Activated CD8-positive, alpha-beta T cell treated with anti-CD3 and anti-CD28 coated beads for 36 hours (primary cell): ENCODE measurements at regions not wholly inside any gene's neighbourhood (a gene's known extent, or its start where the extent isn't known, plus 50 kb on each side); places are given as distances from the start of the nearest gene placed in this dataset.

Source experiments
- ATAC-seq: fragments of 200-7000 bp; cut with Tn5 transposase; one replicate; pipeline ENCODE4 v1.10.0; 2021; ENCODE audit warnings: mild to moderate bottlenecking, moderate library complexity
- CTCF ChIA-PET: fragments of 350-600 bp; sonication (Branson Sonifier 250); formaldehyde crosslinking; loops from one replicate; lab custom pipeline; 2021; ENCODE audit warnings: antibody characterized with exemption; lab: Charles Lee
- POLR2A ChIA-PET: fragments of 350-600 bp; sonication (Branson Sonifier 250); formaldehyde crosslinking; loops from one replicate; lab custom pipeline; 2021; ENCODE audit warnings: antibody characterized with exemption; lab: Charles Lee
- DNase-seq: peaks from one replicate; pipeline ENCODE4 v3.0.0-alpha.2; 2020
- H3K27ac Mint-ChIP-seq: one replicate; pipeline ENCODE4 v1.8.0; 2021; ENCODE audit warnings: mild to moderate bottlenecking, mixed read lengths
- H3K27me3 Mint-ChIP-seq: one replicate; pipeline ENCODE4 v1.8.0; 2021; ENCODE audit warnings: mixed read lengths
- H3K36me3 Mint-ChIP-seq: one replicate; pipeline ENCODE4 v1.8.0; 2021; ENCODE audit warnings: low read depth, mixed read lengths
- H3K4me1 Mint-ChIP-seq: one replicate; pipeline ENCODE4 v1.8.0; 2021; ENCODE audit warnings: low read depth, mixed read lengths
- H3K4me3 Mint-ChIP-seq: one replicate; pipeline ENCODE4 v1.8.0; 2021; ENCODE audit warnings: mild to moderate bottlenecking, moderate library complexity, mixed read lengths
- H3K9me3 Mint-ChIP-seq: one replicate; pipeline ENCODE4 v1.8.0; 2021; ENCODE audit warnings: mixed read lengths
- intact Hi-C: fragments of 100-400 bp; cut with micrococcal nuclease; formaldehyde crosslinking; loops from one replicate; pipeline ENCODE4 v1.10.0; 2022
- TF ChIP-seq, protein P1 (sequence below): fragments of 200-600 bp; IDR thresholded peaks from one replicate; pipeline ENCODE4 v1.8.0; 2022; ENCODE audit warnings: antibody characterized with exemption, mild to moderate bottlenecking

DNA sequence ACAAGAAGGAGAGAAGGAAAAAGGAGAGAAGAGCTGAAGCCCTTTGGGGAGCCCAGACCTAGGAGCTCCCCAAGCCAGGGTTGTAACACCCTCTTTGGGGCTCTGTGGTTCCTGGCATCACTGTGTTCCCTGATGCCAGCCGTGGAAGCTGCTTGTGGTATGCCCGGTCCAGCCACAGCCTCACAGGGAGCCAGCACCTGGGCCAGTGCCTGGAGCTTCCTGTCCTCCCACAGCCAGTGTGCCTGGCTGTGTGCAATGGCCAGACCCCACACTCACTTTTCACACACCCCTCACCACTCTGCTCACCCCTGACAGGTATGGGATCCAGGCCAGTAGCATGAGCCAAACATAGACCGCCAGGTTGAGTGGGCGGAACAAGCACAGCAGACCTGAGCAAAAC lies 834.7 kb downstream of the FLRT2 start:
- ChIA-PET CTCF (no interaction called here), POLR2A (no interaction called here)
- TF ChIP-seq, protein P1, sequence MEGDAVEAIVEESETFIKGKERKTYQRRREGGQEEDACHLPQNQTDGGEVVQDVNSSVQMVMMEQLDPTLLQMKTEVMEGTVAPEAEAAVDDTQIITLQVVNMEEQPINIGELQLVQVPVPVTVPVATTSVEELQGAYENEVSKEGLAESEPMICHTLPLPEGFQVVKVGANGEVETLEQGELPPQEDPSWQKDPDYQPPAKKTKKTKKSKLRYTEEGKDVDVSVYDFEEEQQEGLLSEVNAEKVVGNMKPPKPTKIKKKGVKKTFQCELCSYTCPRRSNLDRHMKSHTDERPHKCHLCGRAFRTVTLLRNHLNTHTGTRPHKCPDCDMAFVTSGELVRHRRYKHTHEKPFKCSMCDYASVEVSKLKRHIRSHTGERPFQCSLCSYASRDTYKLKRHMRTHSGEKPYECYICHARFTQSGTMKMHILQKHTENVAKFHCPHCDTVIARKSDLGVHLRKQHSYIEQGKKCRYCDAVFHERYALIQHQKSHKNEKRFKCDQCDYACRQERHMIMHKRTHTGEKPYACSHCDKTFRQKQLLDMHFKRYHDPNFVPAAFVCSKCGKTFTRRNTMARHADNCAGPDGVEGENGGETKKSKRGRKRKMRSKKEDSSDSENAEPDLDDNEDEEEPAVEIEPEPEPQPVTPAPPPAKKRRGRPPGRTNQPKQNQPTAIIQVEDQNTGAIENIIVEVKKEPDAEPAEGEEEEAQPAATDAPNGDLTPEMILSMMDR: no peak
- Mint-ChIP-seq H3K36me3 (no peaks in the 10 kb centered on the region), H3K9me3 (peaks cover 2% of the 10 kb centered on the region), H3K27ac (no peak overlapping the region), H3K27me3 (no peaks in the 10 kb centered on the region), H3K4me3 (no peak overlapping the region), H3K4me1 (no peaks in the 10 kb centered on the region)
- no peak for ATAC-seq
- intact Hi-C loops: no loop called here
- DNase-seq: no peak

DNA sequence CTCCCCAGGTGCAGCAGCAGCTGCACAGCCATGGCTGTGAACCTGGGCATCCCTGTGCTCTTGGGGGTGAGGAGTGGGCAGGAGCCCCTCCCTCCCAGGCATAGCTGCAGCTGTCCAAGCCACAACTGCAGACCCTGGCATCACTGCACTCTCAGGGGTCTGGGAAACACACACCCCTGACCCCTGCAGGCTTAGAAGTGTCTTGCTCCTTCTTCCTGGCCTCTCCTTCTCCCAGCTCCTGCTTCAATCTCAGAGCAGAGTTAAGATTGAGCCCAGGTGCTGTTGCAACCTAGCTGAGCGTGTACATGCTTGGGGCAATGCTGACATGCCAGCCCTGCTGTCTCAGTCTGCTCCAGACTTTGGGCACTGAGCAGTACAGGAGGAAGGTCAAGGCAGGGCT lies 833.6 kb downstream of the FLRT2 start:
- H3K36me3 Mint-ChIP-seq: no peaks in the 10 kb centered on the region
- TF ChIP-seq, protein P1: no peak
- intact Hi-C loops: no loop called here
- H3K9me3 Mint-ChIP-seq: peaks cover 2% of the 10 kb centered on the region
- no peaks in the 10 kb centered on the region for H3K4me1 Mint-ChIP-seq
- H3K27me3 Mint-ChIP-seq: no peaks in the 10 kb centered on the region
- CTCF ChIA-PET: no interaction called here
- POLR2A ChIA-PET: no interaction called here
- DNase-seq: no peak
- no peak overlapping the region for H3K4me3 Mint-ChIP-seq
- no peak for ATAC-seq
- no peak overlapping the region for H3K27ac Mint-ChIP-seq

DNA sequence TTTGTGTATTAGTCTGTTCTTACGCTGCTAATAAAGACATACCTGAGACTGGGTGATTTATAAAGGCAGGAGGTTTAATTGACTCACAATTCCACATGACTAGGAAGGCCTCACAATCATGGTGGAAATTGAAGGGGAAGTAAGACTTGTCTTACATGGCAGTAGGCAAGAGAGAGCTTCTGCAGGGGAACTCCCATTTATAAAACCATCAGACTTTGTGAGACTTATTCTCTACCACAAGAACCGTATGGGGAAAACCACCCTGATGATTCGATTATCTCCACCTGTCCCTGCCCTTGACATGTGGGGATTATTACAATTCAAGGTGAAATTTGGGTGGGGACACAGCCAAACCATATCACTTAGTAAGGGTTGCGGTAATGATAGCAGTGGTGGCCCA lies 833.1 kb downstream of the FLRT2 start:
- DNase-seq: no peak
- Mint-ChIP-seq H3K4me3 (no peak overlapping the region), H3K36me3 (no peaks in the 10 kb centered on the region), H3K27ac (no peak overlapping the region), H3K4me1 (no peaks in the 10 kb centered on the region), H3K9me3 (peaks cover 2% of the 10 kb centered on the region), H3K27me3 (no peaks in the 10 kb centered on the region)
- intact Hi-C loops: no loop called here
- CTCF ChIA-PET: no interaction called here
- TF ChIP-seq, protein P1: no peak
- POLR2A ChIA-PET: no interaction called here
- peak; percentile 10 for ATAC-seq

DNA sequence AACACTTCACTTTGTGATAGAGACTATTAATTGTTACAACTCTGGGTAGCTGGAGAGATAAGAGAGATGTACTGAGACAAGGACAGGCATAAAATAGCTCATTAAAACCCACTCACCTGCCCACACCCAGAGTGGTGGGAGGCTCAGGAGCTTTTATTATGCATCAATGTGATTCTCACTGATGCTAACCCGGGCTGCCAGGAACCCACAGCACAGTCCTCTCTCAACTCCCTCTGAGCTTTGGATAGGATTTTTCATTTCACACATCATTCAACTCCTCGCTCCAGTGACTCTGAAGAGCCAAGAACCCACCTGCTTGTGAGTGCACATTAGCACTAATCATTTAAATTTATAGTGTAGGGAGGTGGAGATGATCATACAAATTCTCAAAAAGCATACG lies 827.9 kb downstream of the FLRT2 start:
- H3K9me3 Mint-ChIP-seq: no peaks in the 10 kb centered on the region

DNA sequence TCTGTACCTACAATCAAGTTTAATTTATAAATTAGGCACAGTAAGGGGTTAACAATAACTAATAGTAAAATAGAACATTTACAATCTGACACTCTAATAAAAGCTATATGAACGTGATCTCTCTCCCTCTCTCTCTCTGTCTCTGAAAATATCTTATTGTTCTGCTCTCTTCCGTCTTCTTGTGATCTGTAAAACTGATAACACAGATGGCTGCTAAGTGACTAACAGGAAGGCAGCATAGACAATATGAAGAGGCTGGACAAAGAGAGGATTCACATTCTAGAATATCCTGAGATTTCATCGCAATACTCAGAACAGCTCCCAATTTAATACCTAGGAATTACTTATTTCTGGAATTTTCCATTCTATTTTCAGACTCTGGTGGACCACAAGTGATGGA lies 827.2 kb downstream of the FLRT2 start:
- H3K36me3 Mint-ChIP-seq: no peaks in the 10 kb centered on the region
- DNase-seq: no peak
- TF ChIP-seq, protein P1: no peak
- no peaks in the 10 kb centered on the region for H3K4me1 Mint-ChIP-seq
- POLR2A ChIA-PET: no interaction called here
- ATAC-seq: no peak
- no peaks in the 10 kb centered on the region for H3K27me3 Mint-ChIP-seq
- H3K9me3 Mint-ChIP-seq: no peaks in the 10 kb centered on the region
- CTCF ChIA-PET: no interaction called here
- no peak overlapping the region for H3K27ac Mint-ChIP-seq
- no peak overlapping the region for H3K4me3 Mint-ChIP-seq
- intact Hi-C loops: no loop called here

More for the DNA sequence above, 827.9 kb downstream of the FLRT2 start:
- intact Hi-C loops: no loop called here
- Mint-ChIP-seq H3K27me3 (no peaks in the 10 kb centered on the region), H3K36me3 (no peaks in the 10 kb centered on the region), H3K4me3 (no peak overlapping the region), H3K27ac (no peak overlapping the region), H3K4me1 (no peaks in the 10 kb centered on the region)
- ChIA-PET CTCF (no interaction called here), POLR2A (no interaction called here)
- ATAC-seq (no peak), DNase-seq (no peak)
- TF ChIP-seq, protein P1: no peak
